MM.1S (cell line): ENCODE measurements at regions not wholly inside any gene's neighbourhood (a gene's known extent, or its start where the extent isn't known, plus 50 kb on each side); places are given as distances from the start of the nearest gene placed in this dataset.

Experiments used
- DNase-seq: peaks from one replicate; pipeline ENCODE4 v3.0.0-alpha.2; 2015
- H2AFZ ChIP-seq: fragments of 300-600 bp; sonication (generic); 2 replicates; pipeline ENCODE4 v1.6.0; 2016; ENCODE audit warnings: antibody characterized with exemption, low read length
- H3F3A ChIP-seq: fragments of 300-600 bp; sonication (generic); 2 replicates; pipeline ENCODE4 v1.6.1; 2016; ENCODE audit warnings: mild to moderate bottlenecking, antibody characterized with exemption, low read length, moderate library complexity, mixed read lengths; ENCODE audit not compliant: insufficient read depth
- H3K27ac ChIP-seq: fragments of 300-600 bp; sonication (generic); 2 replicates; pipeline ENCODE4 v1.5.1; 2016; ENCODE audit warnings: mild to moderate bottlenecking, low read length
- H3K27me3 ChIP-seq: fragments of 300-600 bp; sonication (generic); replicated peaks from 2 replicates; pipeline ENCODE4 v1.6.0; 2016; ENCODE audit warnings: low read length; ENCODE audit not compliant: insufficient read depth
- H3K36me3 ChIP-seq: fragments of 300-600 bp; sonication (generic); replicated peaks from 2 replicates; pipeline ENCODE4 v1.6.1; 2016; ENCODE audit warnings: mild to moderate bottlenecking, low read length, mixed read lengths; ENCODE audit not compliant: insufficient read depth
- H3K4me1 ChIP-seq: fragments of 300-600 bp; sonication (generic); 2 replicates; pipeline ENCODE4 v1.6.1; 2016; ENCODE audit warnings: low read length, mixed read lengths
- H3K4me2 ChIP-seq: fragments of 300-600 bp; sonication (generic); 2 replicates; pipeline ENCODE4 v1.6.0; 2016; ENCODE audit warnings: low read depth, low read length
- H3K4me3 ChIP-seq: fragments of 300-600 bp; sonication (generic); 2 replicates; pipeline ENCODE4 v1.5.1; 2016; ENCODE audit warnings: low read length, mixed read lengths
- H3K79me2 ChIP-seq: fragments of 300-600 bp; sonication (generic); 2 replicates; pipeline ENCODE4 v1.6.1; 2016; ENCODE audit warnings: mixed run types, low read length, mixed read lengths
- H3K9ac ChIP-seq: fragments of 300-600 bp; sonication (generic); 2 replicates; pipeline ENCODE4 v1.6.1; 2016; ENCODE audit warnings: low read length, mixed read lengths
- H3K9me2 ChIP-seq: fragments of 300-600 bp; sonication (generic); replicated peaks from 2 replicates; pipeline ENCODE4 v1.6.1; 2016; ENCODE audit warnings: mild to moderate bottlenecking, low read length, mixed read lengths; ENCODE audit not compliant: insufficient read depth
- H3K9me3 ChIP-seq: fragments of 300-600 bp; sonication (generic); replicated peaks from 2 replicates; pipeline ENCODE4 v1.6.1; 2016; ENCODE audit warnings: mild to moderate bottlenecking, low read length, mixed read lengths; ENCODE audit not compliant: insufficient read depth
- H4K20me1 ChIP-seq: fragments of 300-600 bp; sonication (generic); 2 replicates; pipeline ENCODE4 v1.6.1; 2016; ENCODE audit warnings: mild to moderate bottlenecking, low read length, moderate library complexity, mixed read lengths; ENCODE audit not compliant: insufficient read depth
- CTCF ChIP-seq: fragments of 300-600 bp; sonication (generic); IDR thresholded peaks from 2 replicates; pipeline ENCODE4 v1.5.1; 2016; ENCODE audit warnings: antibody characterized with exemption, low read length, mixed read lengths
- EZH2 ChIP-seq: fragments of 300-600 bp; sonication (generic); optimal IDR thresholded peaks from 2 replicates; pipeline ENCODE3; 2017; ENCODE audit warnings: low read depth, mild to moderate bottlenecking, antibody characterized with exemption, low read length, mixed read lengths
- EZH2phosphoT487 ChIP-seq: fragments of 300-600 bp; sonication (generic); IDR thresholded peaks from 2 replicates; pipeline ENCODE4 v1.6.1; 2018; ENCODE audit warnings: antibody characterized with exemption, low read length

GRCh38 chrX:7253565-7253964 lies 105.6 kb upstream of the PUDP start:
- no peak overlapping the region for H3K27ac ChIP-seq
- H4K20me1 ChIP-seq, result no peaks in the 10 kb centered on the region
- no peaks in the 10 kb centered on the region for H3K79me2 ChIP-seq
- TF ChIP-seq CTCF (no peak), EZH2phosphoT487 (no peak), EZH2 (no peak)
- H3K27me3 ChIP-seq, result no peaks in the 10 kb centered on the region
- DNase-seq, result no peak
- no peak overlapping the region for H3K4me3 ChIP-seq
- H3K4me1 ChIP-seq, result peaks cover 3% of the 10 kb centered on the region; the same call in 1 of the 2 replicates
- no peaks in the 10 kb centered on the region for H3K9me3 ChIP-seq
- no peak overlapping the region for H3K4me2 ChIP-seq
- H2AFZ ChIP-seq, result no peak overlapping the region
- H3F3A ChIP-seq, result no peaks in the 10 kb centered on the region
- H3K9ac ChIP-seq, result no peak overlapping the region
- H3K36me3 ChIP-seq, result no peaks in the 10 kb centered on the region
- H3K9me2 ChIP-seq, result no peaks in the 10 kb centered on the region

DNA sequence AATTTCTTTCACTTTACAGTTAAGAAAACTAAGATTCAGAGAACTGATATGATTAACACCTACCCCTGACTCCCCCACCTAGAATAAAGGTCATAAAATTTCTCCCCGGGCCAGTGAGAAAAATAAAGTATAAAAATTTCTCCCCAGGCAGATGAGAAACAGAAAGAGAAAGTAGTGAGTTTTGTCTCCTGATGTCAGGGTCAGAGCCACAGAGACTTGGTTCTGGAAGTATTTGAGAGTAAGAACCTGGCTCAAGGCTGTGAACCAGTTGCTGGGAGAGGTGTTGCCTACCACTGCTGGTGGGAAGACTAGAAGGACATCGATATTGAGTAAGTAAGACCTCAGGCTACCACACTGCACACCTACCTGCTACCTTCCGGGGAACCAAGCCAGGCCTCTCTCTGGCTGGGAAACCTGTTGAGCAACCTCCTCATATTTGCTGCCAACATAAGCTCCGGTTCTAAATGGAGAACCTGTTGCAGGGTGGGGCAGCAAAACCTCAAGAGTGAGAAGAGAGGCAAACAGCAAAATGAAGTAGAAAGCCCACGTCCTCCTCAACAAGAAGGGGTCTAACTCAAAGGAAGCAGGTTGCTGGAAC lies 104.2 kb upstream of the PUDP start:
- Histone ChIP-seq H3K4me3 (no peak overlapping the region), H2AFZ (no peak overlapping the region), H3K4me2 (0 out of 2 replicates have a peak overlapping the region, but pooled peaks have one; percentile 24), H3K4me1 (peaks cover 3% of the 10 kb centered on the region; the same call in 1 of the 2 replicates), H4K20me1 (no peaks in the 10 kb centered on the region), H3K9me3 (no peaks in the 10 kb centered on the region), H3K27ac (no peak overlapping the region), H3K9me2 (no peaks in the 10 kb centered on the region), H3K36me3 (no peaks in the 10 kb centered on the region), H3K27me3 (no peaks in the 10 kb centered on the region), H3F3A (no peaks in the 10 kb centered on the region), H3K9ac (no peak overlapping the region), H3K79me2 (no peaks in the 10 kb centered on the region)
- DNase-seq, result peak; percentile 24
- TF ChIP-seq CTCF (no peak), EZH2 (no peak), EZH2phosphoT487 (no peak)

GRCh38 chrX:7247346-7247745 lies 99.4 kb upstream of the PUDP start:
- no peaks in the 10 kb centered on the region for H3K9me3 ChIP-seq
- no peak for TF ChIP-seq EZH2
- TF ChIP-seq CTCF, result no peak
- no peak for TF ChIP-seq EZH2phosphoT487
- H4K20me1 ChIP-seq, result no peaks in the 10 kb centered on the region
- no peak overlapping the region for H2AFZ ChIP-seq
- no peaks in the 10 kb centered on the region for H3K36me3 ChIP-seq
- no peak overlapping the region for H3K4me2 ChIP-seq
- no peak overlapping the region for H3K9ac ChIP-seq
- H3K4me1 ChIP-seq, result peaks cover 3% of the 10 kb centered on the region; the same call in 1 of the 2 replicates
- H3K9me2 ChIP-seq, result no peaks in the 10 kb centered on the region
- no peaks in the 10 kb centered on the region for H3F3A ChIP-seq
- no peak for DNase-seq
- H3K79me2 ChIP-seq, result no peaks in the 10 kb centered on the region
- H3K27me3 ChIP-seq, result no peaks in the 10 kb centered on the region
- H3K27ac ChIP-seq, result no peak overlapping the region
- no peak overlapping the region for H3K4me3 ChIP-seq
